ENCODE measurements at regions not wholly inside any gene's neighbourhood (a gene's known extent, or its start where the extent isn't known, plus 50 kb on each side); places are given as distances from the start of the nearest gene placed in this dataset.

GRCh38 chr7:1321411-1322239, 89.0 kb downstream of the UNCX start:
- Histone ChIP-seq H3K27me3 (ENCODE audit: insufficient read depth, low read depth, severe bottlenecking) (no peaks in the 10 kb centered on the region), H3K4me3 (ENCODE audit: low read depth, low read length) (no peak overlapping the region), H3K36me3 (no peaks in the 10 kb centered on the region), H3K27ac (peak overlapping the region; percentile 34), H3K9me3 (ENCODE audit: severe bottlenecking) (no peaks in the 10 kb centered on the region)
- peak; percentile 8 for DNase-seq
- TF ChIP-seq CTCF (IDR thresholded peaks at IDR 0.05; ENCODE audit: low read depth, low read length): no peak

- Histone ChIP-seq H3K4me3 (ENCODE audit: low read depth, low read length) (no peak overlapping the region), H3K9me3 (ENCODE audit: severe bottlenecking) (no peaks in the 10 kb centered on the region), H3K27me3 (ENCODE audit: insufficient read depth, low read depth, severe bottlenecking) (no peaks in the 10 kb centered on the region), H3K36me3 (no peaks in the 10 kb centered on the region), H3K27ac (no peak overlapping the region)
- DNase-seq: peak; percentile 7
- TF ChIP-seq CTCF (IDR thresholded peaks at IDR 0.05; ENCODE audit: low read depth, low read length): no peak
These were observed 89.8 kb downstream of the UNCX start for GRCh38 chr7:1322240-1323110.

GRCh38 chr7:1323178-1324027, 90.7 kb downstream of the UNCX start:
- no peaks in the 10 kb centered on the region for H3K27me3 ChIP-seq (ENCODE audit: insufficient read depth, low read depth, severe bottlenecking)
- H3K27ac ChIP-seq: peak overlapping the region; percentile 53; the same call in 1 of the 2 replicates
- TF ChIP-seq CTCF (IDR thresholded peaks at IDR 0.05; ENCODE audit: low read depth, low read length): no peak
- H3K36me3 ChIP-seq: no peaks in the 10 kb centered on the region
- no peaks in the 10 kb centered on the region for H3K9me3 ChIP-seq (ENCODE audit: severe bottlenecking)
- H3K4me3 ChIP-seq (ENCODE audit: low read depth, low read length): no peak overlapping the region
- DNase-seq: peak; percentile 72

- H3K27me3 ChIP-seq (ENCODE audit: insufficient read depth, low read depth, severe bottlenecking): no peaks in the 10 kb centered on the region
- no peaks in the 10 kb centered on the region for H3K9me3 ChIP-seq (ENCODE audit: severe bottlenecking)
- H3K4me3 ChIP-seq (ENCODE audit: low read depth, low read length): no peak overlapping the region
- TF ChIP-seq CTCF (IDR thresholded peaks at IDR 0.05; ENCODE audit: low read depth, low read length): no peak
- no peak overlapping the region for H3K27ac ChIP-seq
- H3K36me3 ChIP-seq: no peaks in the 10 kb centered on the region
- DNase-seq: no peak
These were observed 91.6 kb downstream of the UNCX start for GRCh38 chr7:1324028-1324900.

- no peak for TF ChIP-seq CTCF (IDR thresholded peaks at IDR 0.05; ENCODE audit: low read depth, low read length)
- peak; percentile 8 for DNase-seq
- Histone ChIP-seq H3K27me3 (ENCODE audit: insufficient read depth, low read depth, severe bottlenecking) (no peaks in the 10 kb centered on the region), H3K36me3 (no peaks in the 10 kb centered on the region), H3K4me3 (ENCODE audit: low read depth, low read length) (no peak overlapping the region), H3K27ac (no peak overlapping the region), H3K9me3 (ENCODE audit: severe bottlenecking) (no peaks in the 10 kb centered on the region)
These were observed 92.6 kb downstream of the UNCX start for GRCh38 chr7:1325246-1325645.

All from WERI-Rb-1 (cell line).